ENCODE measurements at regions not wholly inside any gene's neighbourhood (a gene's known extent, or its start where the extent isn't known, plus 50 kb on each side); places are given as distances from the start of the nearest gene placed in this dataset.

DNA sequence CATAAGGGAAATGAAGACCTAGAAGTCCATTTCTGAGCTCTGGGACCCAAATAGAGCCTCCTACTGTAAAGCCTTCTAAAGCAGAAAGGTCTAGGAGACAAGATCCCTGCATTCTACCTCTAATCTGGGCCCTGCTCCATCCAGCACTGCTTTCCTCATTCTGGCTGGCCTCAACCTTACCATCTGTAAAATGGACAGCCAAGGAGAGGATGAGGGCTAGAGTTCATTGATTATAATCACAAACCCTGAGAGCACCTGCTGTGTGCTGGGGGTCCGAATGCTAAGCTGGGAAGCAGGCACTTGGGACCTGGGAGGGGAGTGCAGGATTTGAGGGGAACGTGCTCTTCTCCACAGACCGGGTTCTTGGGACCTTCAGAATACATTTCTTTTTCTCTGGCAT is 454.0 kb upstream of the ZMIZ1 start:
- no peak for DNase-seq
- no peak for ATAC-seq
- Mint-ChIP-seq H3K9me3 (peaks cover 0 to 12% (median 8%) of the 10 kb centered on the region in 9 donors), H3K36me3 (peaks cover 0 to 9% (median 2%) of the 10 kb centered on the region in 3 donors), H3K4me1 (peaks cover 0 to 2% (median 0%) of the 10 kb centered on the region in 4 donors), H3K27ac (no peak overlapping the region), H3K27me3 (peaks cover 8 to 51% (median 22%) of the 10 kb centered on the region in 5 donors), H3K4me3 (no peak overlapping the region)
- POLR2A ChIA-PET: no interaction called here

DNA sequence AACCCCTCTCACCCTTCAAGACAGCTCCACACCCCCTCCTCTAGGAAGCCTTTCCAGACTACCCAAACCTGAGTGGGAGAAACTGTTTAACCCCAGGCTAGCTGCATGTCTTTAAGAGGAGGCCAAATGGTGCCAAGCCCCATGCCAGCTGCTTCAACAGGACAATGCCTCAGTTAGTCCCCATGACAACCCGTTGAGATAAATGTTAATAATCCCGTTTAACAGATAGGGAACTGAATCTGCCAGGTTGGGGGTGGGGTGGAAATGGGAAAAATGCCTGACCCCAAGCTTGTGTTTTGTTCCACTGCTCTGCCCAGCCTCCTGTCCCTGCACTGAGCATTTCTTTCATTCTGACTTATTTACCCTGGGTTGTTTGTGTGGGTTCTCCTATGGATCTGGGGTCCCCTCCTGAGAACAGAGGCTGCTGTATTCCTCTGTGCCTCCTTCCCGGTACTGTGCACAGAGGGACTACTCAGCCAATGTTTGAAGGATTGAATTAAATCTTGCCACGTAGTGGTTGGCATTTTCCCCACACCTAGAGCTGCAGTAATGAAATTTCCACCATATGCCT is 452.6 kb upstream of the ZMIZ1 start:
- Mint-ChIP-seq H3K4me1 (peaks cover 0 to 2% (median 0%) of the 10 kb centered on the region in 4 donors), H3K9me3 (peaks cover 0 to 1% (median 0%) of the 10 kb centered on the region in 9 donors)

DNA sequence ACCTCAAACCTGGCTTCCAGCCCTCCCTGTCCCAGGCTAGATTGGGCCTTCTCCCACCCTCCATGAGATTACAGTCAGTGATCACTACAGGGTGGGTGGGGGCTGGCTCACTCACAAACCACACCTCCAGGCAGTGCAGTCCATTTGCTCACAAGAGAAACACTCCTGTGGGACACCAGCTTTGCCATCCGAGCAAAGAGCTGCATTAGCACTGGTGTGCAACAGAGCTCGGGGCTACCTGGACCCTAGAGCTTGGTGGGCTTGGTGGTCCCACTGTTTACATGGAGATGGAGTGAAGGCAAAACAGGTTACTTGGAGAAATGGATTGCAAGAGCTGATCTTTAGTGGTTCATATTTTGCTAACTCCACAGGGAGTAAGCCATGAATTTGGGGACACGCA is 451.7 kb upstream of the ZMIZ1 start:
- no peaks in the 10 kb centered on the region for H3K36me3 Mint-ChIP-seq
- H3K27me3 Mint-ChIP-seq: peaks cover 3 to 31% (median 16%) of the 10 kb centered on the region in 5 donors
- peaks cover 0 to 2% (median 0%) of the 10 kb centered on the region in 4 donors for H3K4me1 Mint-ChIP-seq
- no peak overlapping the region for H3K4me3 Mint-ChIP-seq
- POLR2A ChIA-PET: no interaction called here
- no peak for ATAC-seq
- no peak for DNase-seq
- no peaks in the 10 kb centered on the region for H3K9me3 Mint-ChIP-seq
- H3K27ac Mint-ChIP-seq: no peak overlapping the region

More for the DNA sequence above, 452.6 kb upstream of the ZMIZ1 start:
- POLR2A ChIA-PET: no interaction called here
- DNase-seq: no peak
- peaks cover 5 to 40% (median 17%) of the 10 kb centered on the region in 5 donors for H3K27me3 Mint-ChIP-seq
- no peaks in the 10 kb centered on the region for H3K36me3 Mint-ChIP-seq
- ATAC-seq: no peak
- peak overlapping the region in 1 of 10 donors; percentile 35 for H3K27ac Mint-ChIP-seq
- no peak overlapping the region for H3K4me3 Mint-ChIP-seq

DNA sequence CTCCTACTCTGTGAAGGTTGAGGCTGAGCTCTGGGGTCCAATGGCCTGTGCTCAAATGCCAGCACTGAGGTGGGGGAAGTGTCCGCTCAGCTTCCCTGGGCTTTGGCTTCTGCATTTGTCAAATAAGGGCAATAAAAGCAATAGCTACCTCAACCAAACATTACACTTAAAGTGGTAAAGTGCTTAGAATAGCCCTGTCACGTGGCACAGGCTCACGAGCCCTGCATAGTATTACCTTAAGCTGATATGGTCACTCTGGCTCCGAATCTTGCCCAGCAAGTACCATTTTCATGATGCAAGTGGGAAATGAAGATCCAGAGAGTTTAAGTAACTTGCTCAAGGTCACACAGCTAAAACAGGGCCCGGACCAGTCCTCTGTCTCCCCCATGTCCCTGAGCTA is 451.1 kb upstream of the ZMIZ1 start:
- POLR2A ChIA-PET: no interaction called here
- Mint-ChIP-seq H3K27me3 (peaks cover 2 to 29% (median 11%) of the 10 kb centered on the region in 5 donors), H3K27ac (no peak overlapping the region), H3K36me3 (no peaks in the 10 kb centered on the region), H3K4me1 (peaks cover 0 to 2% (median 0%) of the 10 kb centered on the region in 4 donors), H3K4me3 (no peak overlapping the region), H3K9me3 (no peaks in the 10 kb centered on the region)
- DNase-seq: no peak
- no peak for ATAC-seq

DNA sequence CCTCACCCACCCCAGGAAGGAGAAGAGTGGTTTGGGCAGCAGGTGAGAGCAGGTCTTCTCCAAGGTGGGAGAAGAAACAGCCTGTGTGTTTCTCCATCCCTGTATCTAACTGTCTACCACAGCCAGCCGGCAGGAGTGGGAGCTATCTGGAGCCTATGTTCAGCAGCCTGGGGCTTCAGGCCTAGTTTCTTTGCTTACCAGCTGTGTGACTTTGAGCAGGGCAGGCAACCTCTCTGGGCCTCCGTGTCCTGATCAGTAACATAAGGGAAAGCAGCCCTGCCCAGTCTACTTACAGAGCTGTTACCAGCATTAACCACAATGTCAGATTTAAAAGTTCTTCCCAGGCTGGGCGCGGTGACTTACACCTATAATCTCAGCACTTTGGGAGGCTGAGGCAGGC is 450.7 kb upstream of the ZMIZ1 start:
- Mint-ChIP-seq H3K9me3 (no peaks in the 10 kb centered on the region), H3K36me3 (no peaks in the 10 kb centered on the region), H3K4me1 (peaks cover 0 to 2% (median 0%) of the 10 kb centered on the region in 4 donors), H3K4me3 (no peak overlapping the region), H3K27me3 (peaks cover 1 to 29% (median 9%) of the 10 kb centered on the region in 5 donors), H3K27ac (peak overlapping the region in 1 of 10 donors; percentile 6)
- POLR2A ChIA-PET: no interaction called here
- ATAC-seq (no peak), DNase-seq (no peak)

DNA sequence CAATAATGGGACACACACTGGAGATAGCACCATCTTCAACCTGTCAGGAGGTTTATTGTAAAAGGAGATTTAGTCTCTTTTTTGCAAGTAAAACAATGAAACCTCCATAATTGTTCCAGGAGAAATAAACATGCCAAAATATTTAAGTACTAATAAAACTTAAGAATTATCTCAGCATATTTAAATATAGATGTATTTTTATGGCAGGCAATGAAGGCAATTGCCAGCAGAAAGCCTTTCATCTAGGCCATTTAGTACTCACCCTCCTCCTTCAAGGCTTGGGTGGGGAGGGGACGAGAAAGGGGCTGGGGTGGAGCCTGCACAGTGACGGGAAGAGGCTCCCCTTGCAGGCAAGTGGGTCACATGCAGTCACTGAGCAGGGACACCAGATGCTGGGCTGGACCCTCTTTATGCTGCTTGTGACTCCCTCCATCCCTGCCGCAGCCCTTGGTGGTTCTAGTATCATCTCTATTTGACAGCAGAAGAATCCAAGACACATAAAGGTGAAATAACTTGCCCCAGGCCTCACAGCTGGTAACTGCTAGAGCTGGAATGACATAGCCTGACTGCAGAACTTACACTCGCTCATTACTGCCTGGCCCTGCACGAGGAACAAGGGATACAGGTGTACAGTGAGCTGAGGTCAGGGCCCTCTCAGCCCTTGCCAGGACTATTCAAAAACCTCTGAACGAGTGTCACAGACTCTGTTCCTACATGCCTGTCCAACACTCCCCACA is 449.5 kb upstream of the ZMIZ1 start:
- peaks cover 2 to 26% (median 9%) of the 10 kb centered on the region in 5 donors for H3K27me3 Mint-ChIP-seq
- H3K4me3 Mint-ChIP-seq: no peak overlapping the region
- no peaks in the 10 kb centered on the region for H3K9me3 Mint-ChIP-seq
- H3K36me3 Mint-ChIP-seq: no peaks in the 10 kb centered on the region
- no peak for DNase-seq
- H3K4me1 Mint-ChIP-seq: peaks cover 0 to 2% (median 0%) of the 10 kb centered on the region in 4 donors
- POLR2A ChIA-PET: no interaction called here
- ATAC-seq: no peak
- no peak overlapping the region for H3K27ac Mint-ChIP-seq

DNA sequence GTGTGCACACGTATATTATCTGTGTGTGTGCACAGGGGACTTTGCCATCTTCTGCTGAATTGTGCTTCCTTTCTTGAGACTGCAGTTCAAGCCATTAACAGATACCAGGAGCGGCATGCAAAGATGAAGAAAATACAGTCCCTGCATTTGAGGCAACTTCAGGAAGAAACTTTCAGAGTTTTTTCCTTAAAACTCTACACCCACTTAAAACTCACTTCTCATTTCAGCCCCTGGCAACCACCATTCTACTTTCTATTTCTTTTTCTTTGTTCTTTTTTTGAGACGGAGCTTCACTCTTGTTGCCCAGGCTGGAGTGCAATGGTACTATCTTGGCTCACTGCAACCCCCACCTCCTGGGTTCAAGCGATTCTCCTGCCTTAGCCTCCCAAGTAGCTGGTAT is 448.9 kb upstream of the ZMIZ1 start:
- no peak overlapping the region for H3K27ac Mint-ChIP-seq
- H3K36me3 Mint-ChIP-seq: no peaks in the 10 kb centered on the region
- H3K27me3 Mint-ChIP-seq: peaks cover 2 to 26% (median 9%) of the 10 kb centered on the region in 5 donors
- H3K4me3 Mint-ChIP-seq: no peak overlapping the region
- peaks cover 0 to 2% (median 0%) of the 10 kb centered on the region in 4 donors for H3K4me1 Mint-ChIP-seq
- no peak for DNase-seq
- no peaks in the 10 kb centered on the region for H3K9me3 Mint-ChIP-seq
- ATAC-seq: no peak
- POLR2A ChIA-PET: no interaction called here

DNA sequence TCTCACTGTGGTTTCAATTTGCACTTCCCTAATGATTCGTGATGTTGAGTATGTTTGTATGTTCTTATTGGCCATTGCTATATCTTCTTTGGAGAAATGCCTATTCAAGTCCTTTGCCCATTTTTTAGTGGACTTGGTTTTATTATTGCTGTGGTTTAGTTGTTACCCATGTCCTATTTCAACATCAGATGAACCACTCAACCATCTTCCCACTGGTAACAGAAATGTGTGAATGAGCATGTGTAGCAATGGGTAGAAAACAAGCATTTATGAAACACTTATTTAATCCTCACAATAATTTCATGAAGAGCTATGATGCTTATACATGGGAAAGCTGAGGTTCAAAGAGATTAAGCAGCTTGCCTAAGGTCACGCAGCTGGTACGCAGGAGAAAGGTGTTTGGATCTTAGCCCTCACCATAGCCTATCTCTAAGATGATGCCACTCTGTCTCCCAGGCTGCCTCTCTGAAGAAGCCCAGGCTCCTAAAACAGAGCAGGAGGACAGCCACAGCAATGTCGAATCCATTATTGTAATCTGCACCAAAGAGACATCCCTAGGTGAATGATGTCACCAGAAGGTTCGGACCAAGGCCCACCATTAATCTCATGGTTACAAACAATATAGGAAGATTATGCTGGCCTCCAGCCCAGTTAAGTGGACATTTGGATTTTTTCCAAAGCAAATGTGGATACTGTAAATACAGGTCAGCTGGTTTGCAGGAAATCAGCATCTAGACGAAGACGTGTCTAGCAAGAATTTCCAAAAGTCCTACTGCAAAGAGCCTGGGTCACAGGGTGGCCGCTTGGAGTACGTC is 447.6 kb upstream of the ZMIZ1 start:
- no peaks in the 10 kb centered on the region for H3K36me3 Mint-ChIP-seq
- ATAC-seq: no peak
- H3K27me3 Mint-ChIP-seq: peaks cover 2 to 14% (median 3%) of the 10 kb centered on the region in 5 donors
- no peak overlapping the region for H3K27ac Mint-ChIP-seq
- no peak overlapping the region for H3K4me3 Mint-ChIP-seq
- DNase-seq: no peak
- POLR2A ChIA-PET: no interaction called here
- H3K4me1 Mint-ChIP-seq: no peaks in the 10 kb centered on the region
- no peaks in the 10 kb centered on the region for H3K9me3 Mint-ChIP-seq

DNA sequence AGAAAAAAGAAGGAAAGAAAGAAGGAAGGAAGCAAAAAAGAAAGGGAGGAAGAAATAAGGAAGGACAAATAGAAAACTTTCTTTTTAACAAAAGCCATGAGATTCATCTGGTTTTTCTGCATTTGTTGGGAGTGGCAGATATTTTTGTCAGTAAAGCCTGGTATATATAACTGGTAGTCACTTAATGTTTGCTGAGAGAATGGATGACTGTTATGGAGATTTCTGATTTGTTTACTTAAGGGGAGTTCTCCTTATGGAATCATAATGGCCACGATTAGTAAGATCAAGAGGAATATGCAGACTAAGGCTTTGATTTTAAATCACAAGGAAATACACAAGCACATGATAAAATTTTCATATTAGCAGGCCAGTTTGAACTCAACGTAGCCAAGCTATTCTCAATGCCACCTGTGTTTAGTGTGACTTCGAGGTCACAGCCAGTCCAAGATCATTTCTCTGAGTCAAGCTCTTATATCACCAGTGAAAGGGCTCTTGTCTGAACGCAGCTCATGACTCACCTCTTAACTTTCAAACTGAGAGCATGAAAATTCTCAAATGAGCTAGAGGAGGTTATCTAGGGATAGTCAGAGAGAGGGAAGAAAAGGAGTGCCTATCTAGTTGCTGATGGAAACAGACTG is 445.1 kb upstream of the ZMIZ1 start:
- no peak overlapping the region for H3K27ac Mint-ChIP-seq
- no peak overlapping the region for H3K4me3 Mint-ChIP-seq
- POLR2A ChIA-PET: no interaction called here
- H3K36me3 Mint-ChIP-seq: no peaks in the 10 kb centered on the region
- DNase-seq: no peak
- H3K4me1 Mint-ChIP-seq: no peaks in the 10 kb centered on the region
- peaks cover 0 to 8% (median 3%) of the 10 kb centered on the region in 5 donors for H3K27me3 Mint-ChIP-seq
- no peak for ATAC-seq
- no peaks in the 10 kb centered on the region for H3K9me3 Mint-ChIP-seq

DNA sequence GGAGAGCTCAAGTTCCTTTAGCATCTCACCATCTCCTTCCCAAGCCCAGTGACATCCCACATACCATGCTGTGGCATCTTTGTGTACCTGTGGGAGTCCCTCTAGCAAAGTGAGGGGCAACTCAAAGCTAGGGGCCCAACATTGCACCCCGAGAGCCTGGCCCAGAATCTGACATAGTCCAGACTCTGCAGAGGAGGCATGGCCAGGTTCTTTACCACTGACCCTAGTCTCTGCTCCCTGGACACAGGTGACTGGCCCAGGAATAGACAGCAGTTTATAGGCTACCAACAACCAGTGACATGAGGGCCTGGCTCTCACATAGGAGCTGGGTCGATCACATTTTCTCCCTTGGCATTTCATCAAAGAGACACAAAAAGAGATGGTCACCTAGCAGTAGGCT is 444.0 kb upstream of the ZMIZ1 start:
- peaks cover 0 to 8% (median 3%) of the 10 kb centered on the region in 5 donors for H3K27me3 Mint-ChIP-seq
- H3K4me3 Mint-ChIP-seq: no peak overlapping the region
- no peaks in the 10 kb centered on the region for H3K9me3 Mint-ChIP-seq
- no peak overlapping the region for H3K27ac Mint-ChIP-seq
- DNase-seq: no peak
- ATAC-seq: no peak
- POLR2A ChIA-PET: no interaction called here
- H3K4me1 Mint-ChIP-seq: peaks cover 0 to 8% (median 0%) of the 10 kb centered on the region in 4 donors
- H3K36me3 Mint-ChIP-seq: no peaks in the 10 kb centered on the region

DNA sequence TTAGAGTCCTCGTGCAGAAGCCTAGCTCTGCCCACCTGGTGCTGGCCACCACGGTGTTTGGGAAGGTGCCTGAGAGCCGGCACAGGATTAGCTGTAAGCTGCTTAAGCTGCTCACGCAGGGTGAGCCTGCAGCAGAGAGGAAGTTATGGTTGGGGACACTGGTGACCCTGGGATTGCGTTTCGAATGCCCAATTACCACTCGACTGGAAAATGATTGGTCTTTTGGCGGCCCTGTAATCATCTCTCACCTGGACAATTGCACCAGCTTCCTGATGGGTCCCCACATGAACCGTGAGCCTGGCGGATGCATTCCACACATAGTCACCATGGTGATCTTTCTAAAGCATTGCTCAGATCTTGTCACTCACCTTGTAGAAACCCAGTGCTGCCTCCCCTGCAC is 442.3 kb upstream of the ZMIZ1 start:
- peaks cover 0 to 8% (median 0%) of the 10 kb centered on the region in 4 donors for H3K4me1 Mint-ChIP-seq
- no peaks in the 10 kb centered on the region for H3K9me3 Mint-ChIP-seq
- DNase-seq (no peak), ATAC-seq (no peak)
- POLR2A ChIA-PET: no interaction called here
- no peak overlapping the region for H3K27ac Mint-ChIP-seq
- no peak overlapping the region for H3K4me3 Mint-ChIP-seq
- H3K36me3 Mint-ChIP-seq: no peaks in the 10 kb centered on the region
- H3K27me3 Mint-ChIP-seq: peaks cover 0 to 8% (median 3%) of the 10 kb centered on the region in 5 donors

DNA sequence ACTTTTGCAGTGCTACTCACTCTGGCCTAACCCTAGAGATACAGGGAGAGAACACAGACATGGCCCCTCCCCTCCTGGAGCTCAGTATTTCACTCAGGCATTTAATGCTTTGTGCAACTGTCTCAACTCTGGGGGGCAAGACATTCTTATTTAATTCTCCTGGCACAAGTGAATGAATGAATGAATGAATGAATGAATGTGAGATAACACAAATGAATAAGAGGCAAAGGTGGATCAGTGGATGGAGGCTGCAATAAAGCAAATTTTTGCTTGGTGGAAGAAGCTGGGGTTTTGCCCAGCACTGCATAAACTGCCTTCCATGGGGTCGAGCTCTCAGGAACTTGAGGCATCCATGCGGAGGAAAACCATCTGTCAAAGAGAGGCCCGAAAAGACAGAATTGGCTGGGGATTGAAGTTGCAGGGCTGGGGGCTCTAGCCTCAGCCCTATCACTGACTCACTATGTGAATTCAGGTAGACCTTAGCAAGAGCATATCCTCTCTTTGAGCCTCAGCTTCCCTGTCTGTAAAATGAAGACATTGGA is 441.4 kb upstream of the ZMIZ1 start:
- peaks cover 0 to 8% (median 0%) of the 10 kb centered on the region in 4 donors for H3K4me1 Mint-ChIP-seq

More for the DNA sequence above, 441.4 kb upstream of the ZMIZ1 start:
- ATAC-seq (no peak), DNase-seq (no peak)
- no peaks in the 10 kb centered on the region for H3K36me3 Mint-ChIP-seq
- no peak overlapping the region for H3K4me3 Mint-ChIP-seq
- POLR2A ChIA-PET: no interaction called here
- no peak overlapping the region for H3K27ac Mint-ChIP-seq
- peaks cover 0 to 8% (median 3%) of the 10 kb centered on the region in 5 donors for H3K27me3 Mint-ChIP-seq
- H3K9me3 Mint-ChIP-seq: no peaks in the 10 kb centered on the region
